SU-DHL-6 (cell line): ENCODE measurements at regions not wholly inside any gene's neighbourhood (a gene's known extent, or its start where the extent isn't known, plus 50 kb on each side); places are given as distances from the start of the nearest gene placed in this dataset.

Experiments used
- H2AFZ ChIP-seq: fragments of 200-600 bp; sonication (generic); 2 replicates; pipeline ENCODE4 v1.6.1; 2014; ENCODE audit warnings: low read depth, mild to moderate bottlenecking, moderate library complexity, mixed read lengths, antibody characterized with exemption, low read length; ENCODE audit not compliant: severe bottlenecking
- H3F3A ChIP-seq: fragments of 200-600 bp; shearing (Covaris generic); 2 replicates; pipeline ENCODE4 v1.6.0; 2016; ENCODE audit warnings: antibody characterized with exemption, mild to moderate bottlenecking; ENCODE audit not compliant: insufficient read depth
- H3K27ac ChIP-seq: fragments of 200-600 bp; sonication (generic); 2 replicates; pipeline ENCODE4 v1.5.1; 2016; ENCODE audit warnings: low read depth, mild to moderate bottlenecking, low read length, moderate library complexity, mixed read lengths
- H3K27me3 ChIP-seq: fragments of 200-600 bp; sonication (generic), shearing (Covaris generic); 2 replicates; pipeline ENCODE4 v1.6.0; 2014; ENCODE audit warnings: mild to moderate bottlenecking, low read length
- H3K36me3 ChIP-seq: fragments of 200-600 bp; sonication (generic); 2 replicates; pipeline ENCODE4 v1.6.1; 2014; ENCODE audit warnings: mild to moderate bottlenecking, low read length, mixed read lengths
- H3K4me2 ChIP-seq: fragments of 300-600, 200-600 bp; shearing (Covaris generic), sonication (generic); 2 replicates; pipeline ENCODE4 v1.6.0; 2014; ENCODE audit warnings: low read length, low read depth, mild to moderate bottlenecking; ENCODE audit not compliant: poor library complexity, severe bottlenecking
- H3K4me3 ChIP-seq: fragments of 200-600 bp; sonication (generic); 2 replicates; pipeline ENCODE4 v1.5.1; 2014; ENCODE audit warnings: antibody characterized with exemption, low read length, mild to moderate bottlenecking, mixed read lengths; ENCODE audit not compliant: insufficient read depth, poor library complexity, severe bottlenecking
- H3K79me2 ChIP-seq: fragments of 200-600 bp; sonication (generic); 2 replicates; pipeline ENCODE4 v1.6.1; 2014; ENCODE audit warnings: mild to moderate bottlenecking, low read length, moderate library complexity; ENCODE audit not compliant: insufficient read depth
- H3K9ac ChIP-seq: fragments of 200-600 bp; sonication (generic); 2 replicates; pipeline ENCODE4 v1.7.0; 2014; ENCODE audit warnings: mild to moderate bottlenecking, low read length
- H3K9me2 ChIP-seq: fragments of 200-600 bp; sonication (generic); replicated peaks from 2 replicates; pipeline ENCODE4 v1.6.1; 2014; ENCODE audit warnings: low read length; ENCODE audit not compliant: insufficient read depth
- H3K9me3 ChIP-seq: fragments of 200-600 bp; sonication (generic); 2 replicates; pipeline ENCODE4 v1.6.1; 2014; ENCODE audit warnings: low read length, mixed read lengths; ENCODE audit not compliant: insufficient read depth
- H4K20me1 ChIP-seq: fragments of 200-600 bp; sonication (generic); 2 replicates; pipeline ENCODE4 v1.6.1; 2014; ENCODE audit warnings: low read depth, mild to moderate bottlenecking, antibody characterized with exemption, low read length, moderate library complexity, mixed read lengths
- CTCF ChIP-seq: fragments of 200-600 bp; sonication (generic); IDR thresholded peaks from one replicate; pipeline ENCODE4 v1.5.1; 2017; ENCODE audit warnings: antibody characterized with exemption, mild to moderate bottlenecking, low read length, moderate library complexity; ENCODE audit not compliant: insufficient read depth, poor library complexity, severe bottlenecking
- EZH2phosphoT487 ChIP-seq: fragments of 200-600 bp; sonication (generic), shearing (Covaris generic); conservative IDR thresholded peaks from 2 replicates; pipeline ENCODE4 v1.6.1; 2018; ENCODE audit warnings: mild to moderate bottlenecking, antibody characterized with exemption, low read length, moderate library complexity, mixed read lengths

- Histone ChIP-seq H3K4me2 (no peak overlapping the region), H3K9ac (no peak overlapping the region), H3F3A (no peaks in the 10 kb centered on the region), H3K9me2 (no peaks in the 10 kb centered on the region), H3K4me3 (no peak overlapping the region), H3K36me3 (no peaks in the 10 kb centered on the region), H2AFZ (no peak overlapping the region), H4K20me1 (no peaks in the 10 kb centered on the region), H3K27ac (no peak overlapping the region), H3K79me2 (no peaks in the 10 kb centered on the region), H3K9me3 (no peaks in the 10 kb centered on the region), H3K27me3 (no peaks in the 10 kb centered on the region)
- TF ChIP-seq EZH2phosphoT487 (no peak), CTCF (no peak)
Measured at GRCh38 chr4:138634915-138635314, 380.7 kb upstream of the NOCT start.

- Histone ChIP-seq H3K27ac (no peak overlapping the region), H3K9ac (no peak overlapping the region), H2AFZ (no peak overlapping the region), H3K9me2 (no peaks in the 10 kb centered on the region), H3K27me3 (no peaks in the 10 kb centered on the region), H3K4me3 (no peak overlapping the region), H3K9me3 (no peaks in the 10 kb centered on the region), H3K4me2 (no peak overlapping the region), H3F3A (no peaks in the 10 kb centered on the region), H3K36me3 (no peaks in the 10 kb centered on the region), H4K20me1 (no peaks in the 10 kb centered on the region), H3K79me2 (no peaks in the 10 kb centered on the region)
- no peak for TF ChIP-seq EZH2phosphoT487
- TF ChIP-seq CTCF, result no peak
Measured at GRCh38 chr4:138633580-138633904, 382.0 kb upstream of the NOCT start.

GRCh38 chr4:138632856-138633579 is 382.6 kb upstream of the NOCT start:
- Histone ChIP-seq H3K4me2 (no peak overlapping the region), H4K20me1 (no peaks in the 10 kb centered on the region), H2AFZ (no peak overlapping the region), H3K79me2 (no peaks in the 10 kb centered on the region), H3K9me2 (no peaks in the 10 kb centered on the region), H3F3A (no peaks in the 10 kb centered on the region), H3K27me3 (no peaks in the 10 kb centered on the region), H3K36me3 (no peaks in the 10 kb centered on the region), H3K9ac (no peak overlapping the region), H3K27ac (no peak overlapping the region), H3K9me3 (no peaks in the 10 kb centered on the region), H3K4me3 (no peak overlapping the region)
- TF ChIP-seq CTCF, result no peak
- TF ChIP-seq EZH2phosphoT487, result no peak
